ENCODE measurements at regions not wholly inside any gene's neighbourhood (a gene's known extent, or its start where the extent isn't known, plus 50 kb on each side); places are given as distances from the start of the nearest gene placed in this dataset.
"Not testable (repeated sequence)": the region's sequence is repeated elsewhere in the genome, so short reads cannot be mapped to it uniquely, and the experiment has no call there.

- H3K27ac ChIP-seq: no peak overlapping the region
- H3K4me3 ChIP-seq: no peak overlapping the region
- intact Hi-C loops (cut with DNase I): no loop called here
- no peaks in the 10 kb centered on the region for H3K4me1 ChIP-seq
- H3K9me3 ChIP-seq: no peaks in the 10 kb centered on the region
- no peak for DNase-seq (ENCODE audit: low spot score in 2 of 2)
- H3K36me3 ChIP-seq: no peaks in the 10 kb centered on the region
- no peaks in the 10 kb centered on the region for H3K27me3 ChIP-seq
- no peak for TF ChIP-seq CTCF (IDR thresholded peaks at IDR 0.05)
These were observed 179.8 kb upstream of the NRXN3 start for GRCh38 chr14:77990337-77990736.

DNA sequence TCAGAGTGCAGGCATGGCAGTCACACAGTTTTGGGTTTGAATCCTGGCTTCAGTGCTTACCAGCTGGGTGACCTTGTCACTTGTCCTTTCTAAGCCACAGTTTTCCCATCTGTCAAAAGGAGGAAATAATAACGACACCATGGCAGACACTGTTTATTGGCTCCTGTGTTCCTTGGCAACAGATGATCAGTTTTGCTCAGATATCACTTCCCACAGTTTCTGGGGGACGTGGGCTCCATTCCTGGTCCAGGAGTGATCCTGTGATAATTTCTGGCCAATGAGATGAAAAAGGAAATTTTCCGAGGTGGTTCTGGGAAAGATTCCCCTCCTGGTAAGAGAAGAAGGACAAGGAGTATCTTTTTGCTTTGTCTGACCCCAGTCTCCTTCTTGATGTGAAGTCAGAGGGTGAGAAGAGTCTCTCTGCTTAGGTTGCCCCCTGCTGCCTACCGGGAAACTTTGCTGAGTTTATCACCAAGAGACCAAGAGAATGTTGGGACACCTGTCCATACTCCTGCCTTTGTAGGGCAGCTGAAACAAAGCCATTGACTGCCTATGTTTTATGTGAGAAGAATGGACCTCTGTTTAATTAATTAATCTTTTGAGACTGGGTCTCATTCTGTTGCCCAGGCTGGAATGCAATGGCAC lies 178.9 kb upstream of the NRXN3 start:
- H3K4me3 ChIP-seq: no peak overlapping the region
- no peak for TF ChIP-seq CTCF (IDR thresholded peaks at IDR 0.05)
- H3K27me3 ChIP-seq: no peaks in the 10 kb centered on the region
- H3K27ac ChIP-seq: no peak overlapping the region
- H3K36me3 ChIP-seq: no peaks in the 10 kb centered on the region
- intact Hi-C loops (cut with DNase I): no loop called here
- DNase-seq (ENCODE audit: low spot score in 2 of 2): peak in 1 of 2 donors; percentile 19
- H3K9me3 ChIP-seq: no peaks in the 10 kb centered on the region
- H3K4me1 ChIP-seq: no peaks in the 10 kb centered on the region

DNA sequence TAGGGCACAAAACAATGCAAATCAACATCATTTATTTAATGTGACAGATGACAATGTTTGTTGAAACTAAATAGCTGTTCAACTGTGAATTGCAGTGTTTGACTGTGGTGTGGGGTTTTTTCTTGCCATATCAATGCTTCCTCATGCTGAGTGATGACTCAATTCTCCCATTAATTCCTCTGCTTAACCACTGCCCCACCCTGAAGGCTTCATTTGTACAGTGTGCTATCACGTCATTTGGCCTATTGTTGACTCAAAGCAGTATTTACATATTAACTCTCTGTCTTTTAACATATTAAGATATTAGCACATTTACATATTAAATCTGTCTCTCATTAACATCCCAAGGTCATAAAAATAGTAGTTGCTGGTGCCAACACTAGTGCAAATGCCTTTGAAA lies 164.8 kb upstream of the NRXN3 start:
- DNase-seq (ENCODE audit: low spot score in 2 of 2): no peak
- Histone ChIP-seq H3K9me3 (no peaks in the 10 kb centered on the region), H3K36me3 (no peaks in the 10 kb centered on the region), H3K4me3 (no peak overlapping the region), H3K27ac (no peak overlapping the region), H3K4me1 (no peaks in the 10 kb centered on the region), H3K27me3 (no peaks in the 10 kb centered on the region)
- no peak for TF ChIP-seq CTCF (IDR thresholded peaks at IDR 0.05)
- intact Hi-C loops (cut with DNase I): no loop called here

DNA sequence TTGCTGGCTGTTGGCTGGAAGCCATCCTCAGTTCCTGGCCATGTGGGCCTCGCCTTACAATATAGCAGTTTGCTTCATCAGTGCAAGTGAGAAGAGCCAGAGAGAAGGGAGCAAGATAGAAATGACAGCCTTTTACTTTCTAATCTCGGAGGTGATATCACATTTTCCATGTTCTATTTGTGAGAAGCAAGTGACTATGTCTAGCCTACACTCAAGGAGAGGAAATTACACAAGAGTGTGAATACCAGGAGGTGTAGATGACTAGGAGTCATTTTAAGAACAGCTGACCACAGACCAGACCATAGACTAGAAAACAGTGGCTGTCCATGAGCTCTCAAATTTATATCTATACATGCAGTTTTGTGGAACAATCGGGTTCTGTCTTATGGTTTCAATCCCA lies 163.0 kb upstream of the NRXN3 start:
- Histone ChIP-seq H3K27ac (no peak overlapping the region), H3K27me3 (no peaks in the 10 kb centered on the region), H3K36me3 (no peaks in the 10 kb centered on the region), H3K9me3 (no peaks in the 10 kb centered on the region), H3K4me3 (no peak overlapping the region), H3K4me1 (no peaks in the 10 kb centered on the region)
- no peak for DNase-seq (ENCODE audit: low spot score in 2 of 2)
- no peak for TF ChIP-seq CTCF (IDR thresholded peaks at IDR 0.05)
- intact Hi-C loops (cut with DNase I): no loop called here

DNA sequence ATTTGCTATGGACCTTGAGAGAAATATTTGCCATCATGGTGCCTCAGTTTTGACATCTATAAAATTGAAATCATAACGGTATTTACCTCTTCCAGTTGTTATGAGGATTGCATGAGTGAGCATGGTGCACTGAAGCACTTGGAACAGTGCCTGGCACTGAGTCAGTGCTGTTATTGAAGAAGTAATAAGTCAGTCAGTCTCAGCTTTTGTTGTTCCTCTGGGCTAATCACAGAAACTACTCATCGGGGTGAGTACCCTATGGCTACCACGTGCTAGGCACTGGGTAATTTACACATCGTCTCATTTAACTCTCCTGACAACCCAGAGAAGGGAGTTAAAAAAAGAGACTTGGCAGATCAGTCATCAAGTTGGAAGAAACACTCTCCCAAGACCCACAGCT lies 159.5 kb upstream of the NRXN3 start:
- H3K4me1 ChIP-seq: no peaks in the 10 kb centered on the region
- no peak overlapping the region for H3K27ac ChIP-seq
- no peak overlapping the region for H3K4me3 ChIP-seq
- DNase-seq (ENCODE audit: low spot score in 2 of 2): no peak
- no peaks in the 10 kb centered on the region for H3K27me3 ChIP-seq
- intact Hi-C loops (cut with DNase I): no loop called here
- H3K36me3 ChIP-seq: no peaks in the 10 kb centered on the region
- no peak for TF ChIP-seq CTCF (IDR thresholded peaks at IDR 0.05)
- H3K9me3 ChIP-seq: no peaks in the 10 kb centered on the region

GRCh38 chr14:78013911-78014310 lies 156.3 kb upstream of the NRXN3 start:
- H3K36me3 ChIP-seq; intact Hi-C loops (cut with DNase I); DNase-seq (ENCODE audit: low spot score in 2 of 2); H3K27ac ChIP-seq; H3K9me3 ChIP-seq; H3K27me3 ChIP-seq; H3K4me1 ChIP-seq; H3K4me3 ChIP-seq: not testable (repeated sequence)

Measured in ascending aorta (tissue), 2 donors.